GM21367 (cell line): ENCODE measurements at regions not wholly inside any gene's neighbourhood (a gene's known extent, or its start where the extent isn't known, plus 50 kb on each side); places are given as distances from the start of the nearest gene placed in this dataset.
"Not testable (repeated sequence)": the region's sequence is repeated elsewhere in the genome, so short reads cannot be mapped to it uniquely, and the experiment has no call there.

ENCODE experiments used
- ATAC-seq: cut with Tn5 transposase; IDR thresholded peaks from one replicate; pipeline ENCODE4 v1.9.1; 2021; ENCODE audit not compliant: unreplicated experiment

- ATAC-seq, result no peak
These were observed 317.9 kb upstream of the HTR1E start for GRCh38 chr6:86619428-86619827.

DNA sequence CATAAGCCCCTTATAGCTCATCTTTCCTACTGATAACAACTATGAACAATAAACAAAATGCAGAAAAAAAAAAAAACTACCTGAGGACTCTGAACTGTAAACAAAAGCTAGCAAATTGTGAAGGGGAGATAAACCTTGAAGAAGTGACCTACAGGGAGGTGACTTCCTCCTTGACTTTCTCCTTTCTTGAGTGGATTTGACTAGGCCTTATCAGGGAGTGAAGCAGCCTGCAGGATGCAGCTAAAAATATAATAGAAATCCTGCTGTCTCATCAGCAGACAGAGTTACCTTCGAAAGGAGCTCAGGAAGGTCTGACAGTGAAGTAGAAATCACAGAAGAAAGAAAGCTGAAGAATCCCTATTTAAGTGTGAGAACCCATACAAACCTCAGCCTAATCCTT is 322.0 kb upstream of the HTR1E start:
- ATAC-seq, result no peak

GRCh38 chr6:86609549-86610388 is 327.6 kb upstream of the HTR1E start:
- no peak for ATAC-seq

DNA sequence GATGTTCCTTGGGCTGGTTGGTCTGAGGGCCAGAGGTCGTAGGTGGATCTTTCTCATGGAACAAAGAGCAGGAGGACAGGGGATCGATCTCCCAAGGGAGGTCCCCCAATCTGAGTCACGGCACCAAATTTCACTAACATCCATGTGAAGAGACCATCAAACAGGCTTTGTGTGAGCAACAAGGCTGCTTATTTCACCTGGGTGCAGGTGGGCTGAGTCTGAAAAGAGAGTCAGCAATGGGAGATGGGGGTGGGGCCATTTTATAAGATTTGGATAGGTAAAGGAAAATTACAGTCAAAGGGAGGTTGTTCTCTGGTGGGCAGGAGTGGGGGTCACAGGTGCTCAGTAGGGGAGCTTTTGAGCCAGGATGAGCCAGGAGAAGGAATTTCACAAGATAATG is 334.0 kb upstream of the HTR1E start:
- not testable (repeated sequence) for ATAC-seq

DNA sequence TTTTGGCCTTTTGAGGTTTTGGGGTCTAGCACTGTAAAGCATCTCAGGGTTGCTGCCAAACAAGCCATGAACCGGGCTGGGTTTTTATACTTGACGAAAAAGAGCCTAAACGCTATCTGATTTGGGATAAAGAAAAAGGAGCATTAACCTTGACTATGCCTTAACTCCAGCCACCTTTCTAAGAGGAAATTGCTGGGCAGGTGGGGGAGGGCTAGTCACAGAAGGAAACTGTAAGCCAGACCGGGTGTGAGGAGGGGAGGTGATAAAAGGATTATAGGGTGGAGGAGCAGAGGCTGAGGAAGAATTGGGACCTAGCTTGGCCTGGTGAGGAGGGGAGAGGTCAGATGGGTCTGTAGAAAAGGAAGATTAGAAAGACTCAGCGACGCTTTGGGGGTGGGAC is 335.2 kb upstream of the HTR1E start:
- not testable (repeated sequence) for ATAC-seq

GRCh38 chr6:86598969-86599368 is 338.4 kb upstream of the HTR1E start:
- not testable (repeated sequence) for ATAC-seq

DNA sequence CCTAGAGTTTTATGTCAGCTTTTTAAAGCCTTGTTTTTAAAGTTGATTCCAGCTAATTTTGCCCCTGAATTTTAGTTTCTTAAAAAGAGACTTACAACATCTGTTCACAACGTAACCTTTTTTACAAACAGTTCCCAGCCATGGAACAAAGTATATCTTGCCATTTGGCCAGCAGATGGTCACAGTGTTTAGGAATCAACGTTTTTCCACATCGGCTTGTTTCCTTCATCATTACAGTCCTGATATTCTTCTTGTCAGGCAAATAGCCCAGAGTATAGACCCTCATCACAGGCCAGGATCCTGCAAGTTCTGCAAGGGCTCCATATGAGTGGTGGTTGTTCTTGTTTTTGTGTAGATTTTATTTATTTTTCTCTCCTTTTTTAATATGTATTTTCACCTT is 341.7 kb upstream of the HTR1E start:
- ATAC-seq, result no peak

GRCh38 chr6:86586195-86586594 is 351.1 kb upstream of the HTR1E start:
- ATAC-seq, result no peak

- no peak for ATAC-seq
These were observed 355.5 kb upstream of the HTR1E start for GRCh38 chr6:86581833-86582232.

DNA sequence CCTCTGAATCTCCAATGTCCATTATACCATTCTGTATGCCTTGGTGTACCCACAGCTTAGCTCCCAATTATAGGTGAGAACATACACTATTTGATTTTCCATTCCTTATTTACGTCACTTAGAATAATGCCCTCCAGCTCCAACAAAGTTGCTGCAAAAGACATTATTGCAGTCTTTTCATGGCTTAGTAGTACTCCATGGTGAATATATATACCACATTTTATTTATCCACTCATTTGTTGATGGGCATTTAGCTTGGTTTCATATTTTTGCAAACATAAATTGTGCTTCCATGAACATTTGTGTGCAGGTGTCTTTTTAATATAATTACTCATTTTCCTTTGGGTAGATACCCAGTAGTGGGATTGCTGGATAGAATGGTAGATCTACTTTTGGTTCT is 374.1 kb upstream of the HTR1E start:
- ATAC-seq, result no peak

DNA sequence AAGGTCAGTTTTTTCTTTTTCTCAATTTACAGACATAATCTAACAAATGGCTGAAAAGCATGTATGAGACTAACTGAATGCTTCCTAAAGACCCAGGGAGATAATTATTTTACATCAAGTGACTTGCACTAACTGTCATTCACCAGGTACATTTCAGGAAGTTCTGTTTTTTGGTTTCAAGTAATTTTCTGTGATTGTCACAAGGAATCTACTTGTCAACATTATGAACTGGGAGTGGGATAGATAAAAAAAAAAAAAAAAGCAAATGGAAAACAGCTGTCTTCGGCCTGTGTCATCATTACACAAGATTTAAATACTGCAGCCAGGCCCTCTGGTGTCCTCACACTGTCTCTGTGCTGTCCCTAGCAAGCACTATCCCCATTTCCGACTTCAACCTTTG is 379.0 kb upstream of the HTR1E start:
- no peak for ATAC-seq

- no peak for ATAC-seq
These were observed 400.0 kb upstream of the HTR1E start for GRCh38 chr6:86537292-86537861.

DNA sequence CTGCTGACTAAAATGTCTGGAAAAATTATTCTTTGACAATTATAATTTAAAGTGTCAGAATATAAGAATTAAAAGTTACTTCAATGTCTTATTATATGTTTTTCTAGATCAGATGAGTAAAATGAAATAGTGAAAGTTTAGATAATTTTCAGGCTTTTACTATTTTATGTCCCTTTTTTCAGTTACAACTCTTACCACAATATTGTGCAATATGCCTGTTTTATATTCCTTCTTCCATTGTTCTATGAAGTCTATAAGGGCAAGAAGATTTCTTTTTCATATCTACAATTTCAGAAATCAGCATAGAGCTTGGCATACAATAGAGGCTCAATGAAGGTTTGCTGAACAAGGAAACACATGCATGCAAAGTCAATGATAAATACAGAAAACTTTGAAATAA is 401.2 kb upstream of the HTR1E start:
- no peak for ATAC-seq

GRCh38 chr6:86535100-86535499 is 402.2 kb upstream of the HTR1E start:
- no peak for ATAC-seq

GRCh38 chr6:86529635-86530034 is 407.7 kb upstream of the HTR1E start:
- no peak for ATAC-seq

- no peak for ATAC-seq
These were observed 411.1 kb upstream of the HTR1E start for GRCh38 chr6:86526238-86526637.

DNA sequence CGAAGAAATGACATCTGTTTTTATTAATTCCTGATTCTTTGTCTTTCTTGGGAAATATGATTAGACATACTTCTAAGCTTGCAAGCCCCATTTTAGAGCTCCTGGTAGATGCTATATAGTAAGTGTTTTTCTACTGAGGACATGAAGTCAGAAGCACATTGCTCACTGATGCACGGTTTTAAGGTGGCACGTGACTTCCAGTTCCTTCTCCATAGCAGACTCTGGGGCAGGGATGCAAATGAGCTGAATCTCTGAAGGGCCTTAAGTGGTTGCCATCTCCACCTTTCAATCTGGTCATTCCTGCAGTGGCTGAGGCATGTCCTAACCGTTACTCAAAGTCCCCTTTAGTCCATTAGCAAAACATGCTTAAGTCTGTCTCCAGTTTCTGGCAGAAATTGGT is 421.2 kb upstream of the HTR1E start:
- no peak for ATAC-seq

GRCh38 chr6:86511962-86512361 is 425.4 kb upstream of the HTR1E start:
- no peak for ATAC-seq

DNA sequence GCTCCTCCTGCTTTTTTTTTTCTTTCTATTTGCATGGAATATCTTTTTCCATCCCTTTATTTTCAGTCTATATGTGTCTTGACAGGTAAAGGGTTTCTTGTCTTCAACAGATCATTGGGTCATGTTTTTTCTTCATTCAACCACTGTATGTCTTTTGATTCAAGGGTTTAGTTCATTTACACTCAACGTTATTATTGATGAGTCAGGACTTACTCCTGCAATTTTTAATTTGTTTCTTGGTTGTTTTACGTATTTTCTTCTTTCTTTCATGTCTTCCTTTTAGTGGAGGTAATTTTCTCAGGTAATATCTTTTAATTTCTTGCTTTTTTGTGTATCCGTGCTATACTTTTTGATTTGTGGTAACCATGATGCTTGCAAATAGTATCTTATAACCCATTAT is 429.1 kb upstream of the HTR1E start:
- no peak for ATAC-seq

GRCh38 chr6:86502497-86502896 is 434.8 kb upstream of the HTR1E start:
- no peak for ATAC-seq

- ATAC-seq, result no peak
These were observed 437.3 kb upstream of the HTR1E start for GRCh38 chr6:86500035-86500434.

DNA sequence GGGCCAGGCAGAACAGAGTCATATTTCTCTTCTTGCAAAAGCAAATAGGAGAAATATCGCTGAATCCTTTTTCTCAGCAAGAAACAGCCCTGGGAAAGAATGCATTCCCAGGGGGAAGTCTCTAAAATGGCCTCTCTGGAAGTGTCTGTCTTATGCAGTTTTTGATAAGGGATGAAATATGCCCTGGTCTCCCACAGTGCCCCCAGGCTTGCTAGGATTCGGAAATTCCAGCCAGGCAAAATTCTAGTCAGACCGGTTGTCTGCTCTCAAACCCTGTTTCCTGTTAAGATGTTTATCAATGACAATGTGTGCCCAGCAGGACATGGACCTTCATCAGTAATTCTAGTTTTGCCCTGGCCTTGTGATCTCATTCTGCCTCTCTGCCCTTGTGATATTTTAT is 448.3 kb upstream of the HTR1E start:
- not testable (repeated sequence) for ATAC-seq
